Thoracic aorta (tissue), 2 donors: ENCODE measurements at regions not wholly inside any gene's neighbourhood (a gene's known extent, or its start where the extent isn't known, plus 50 kb on each side); places are given as distances from the start of the nearest gene placed in this dataset.
"Not testable (repeated sequence)": the region's sequence is repeated elsewhere in the genome, so short reads cannot be mapped to it uniquely, and the experiment has no call there.

ENCODE experiments used
- ATAC-seq: fragments of 150-250 bp; one replicate; pipeline ENCODE4 v1.8.0; 2017; ENCODE audit warnings: low read depth; ENCODE audit not compliant: insufficient number of reproducible peaks, low FRiP score
- DNase-seq: peaks from one replicate; pipeline ENCODE4 v3.0.0-alpha.2; 2020; ENCODE audit warnings: low spot score
- H3K27ac ChIP-seq, 2 donors: fragments of 200-600 bp; sonication (generic); 1 replicate in 1 of 2; 2 replicates in 1 of 2; pipeline ENCODE4 v1.5.1; 2016; ENCODE audit warnings: mild to moderate bottlenecking in 2 of 2, moderate library complexity in 2 of 2
- H3K27me3 ChIP-seq: fragments of 200-600 bp; sonication (generic); replicated peaks from 2 replicates; pipeline ENCODE4 v1.6.0; 2016; ENCODE audit warnings: mild to moderate bottlenecking; ENCODE audit not compliant: insufficient read depth
- H3K36me3 ChIP-seq: fragments of 200-600 bp; sonication (generic); one replicate; pipeline ENCODE4 v1.5.1; 2016
- H3K4me1 ChIP-seq, 2 donors: fragments of 200-600 bp; sonication (generic); 1 replicate in 1 of 2; 2 replicates in 1 of 2; pipeline versions ENCODE4 v1.5.1 to v1.6.0; 2016; ENCODE audit warnings: low read depth in 2 of 2, mild to moderate bottlenecking in 1 of 2; ENCODE audit not compliant: control insufficient read depth in 1 of 2
- H3K4me3 ChIP-seq: fragments of 200-600 bp; sonication (generic); 2 replicates; pipeline ENCODE4 v1.5.1; 2016; ENCODE audit warnings: mild to moderate bottlenecking
- H3K9me3 ChIP-seq: fragments of 200-600 bp; sonication (generic); 2 replicates; pipeline ENCODE4 v1.5.1; 2016

DNA sequence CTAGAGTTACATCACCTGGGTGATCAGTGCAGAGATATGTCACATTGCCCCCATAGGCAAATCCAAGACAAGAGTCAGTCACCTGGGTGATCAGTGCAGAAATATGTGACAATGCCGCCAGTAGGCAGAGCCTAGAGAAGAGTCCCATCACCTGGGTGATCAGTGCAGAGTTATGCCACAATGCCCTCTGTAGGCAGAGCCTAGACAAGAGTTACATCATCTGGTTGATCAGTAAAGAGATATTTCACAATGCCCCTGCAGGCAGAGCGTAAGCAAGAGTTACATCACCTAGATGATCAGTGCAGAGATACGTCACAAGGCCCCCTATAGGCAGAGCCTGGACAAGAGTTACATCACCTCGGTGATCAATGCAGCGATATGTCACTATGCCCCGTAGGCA is 63.3 kb upstream of the FRG2B start:
- not testable (repeated sequence) for H3K4me1 ChIP-seq, DNase-seq, H3K27me3 ChIP-seq, H3K27ac ChIP-seq, H3K36me3 ChIP-seq, H3K4me3 ChIP-seq, ATAC-seq, H3K9me3 ChIP-seq

DNA sequence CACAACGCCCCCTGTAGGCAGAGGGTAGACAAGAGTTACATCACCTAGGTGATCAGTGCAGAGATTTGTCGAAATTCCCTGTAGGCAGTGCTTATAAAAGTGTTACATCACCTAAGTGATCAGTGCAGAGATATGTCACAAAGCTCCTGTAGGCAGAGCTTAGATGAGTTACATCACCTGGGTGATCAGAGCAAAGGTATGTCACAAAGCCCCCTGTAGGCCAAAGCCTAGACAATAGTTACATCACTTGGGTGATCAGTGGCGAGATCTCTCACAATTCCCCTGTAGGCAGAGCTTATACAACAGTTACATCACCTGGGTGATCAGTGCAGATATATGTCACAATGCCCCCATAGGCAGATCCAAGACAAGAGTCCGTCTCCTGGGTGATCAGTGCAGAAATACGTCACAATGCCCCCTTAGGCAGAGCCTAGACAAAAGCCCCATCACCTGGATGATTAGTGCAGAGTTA is 61.9 kb upstream of the FRG2B start:
- H3K4me3 ChIP-seq, H3K9me3 ChIP-seq, H3K4me1 ChIP-seq, H3K27me3 ChIP-seq, H3K27ac ChIP-seq, H3K36me3 ChIP-seq, DNase-seq: not testable (repeated sequence)
- ATAC-seq: peak; percentile 52

DNA sequence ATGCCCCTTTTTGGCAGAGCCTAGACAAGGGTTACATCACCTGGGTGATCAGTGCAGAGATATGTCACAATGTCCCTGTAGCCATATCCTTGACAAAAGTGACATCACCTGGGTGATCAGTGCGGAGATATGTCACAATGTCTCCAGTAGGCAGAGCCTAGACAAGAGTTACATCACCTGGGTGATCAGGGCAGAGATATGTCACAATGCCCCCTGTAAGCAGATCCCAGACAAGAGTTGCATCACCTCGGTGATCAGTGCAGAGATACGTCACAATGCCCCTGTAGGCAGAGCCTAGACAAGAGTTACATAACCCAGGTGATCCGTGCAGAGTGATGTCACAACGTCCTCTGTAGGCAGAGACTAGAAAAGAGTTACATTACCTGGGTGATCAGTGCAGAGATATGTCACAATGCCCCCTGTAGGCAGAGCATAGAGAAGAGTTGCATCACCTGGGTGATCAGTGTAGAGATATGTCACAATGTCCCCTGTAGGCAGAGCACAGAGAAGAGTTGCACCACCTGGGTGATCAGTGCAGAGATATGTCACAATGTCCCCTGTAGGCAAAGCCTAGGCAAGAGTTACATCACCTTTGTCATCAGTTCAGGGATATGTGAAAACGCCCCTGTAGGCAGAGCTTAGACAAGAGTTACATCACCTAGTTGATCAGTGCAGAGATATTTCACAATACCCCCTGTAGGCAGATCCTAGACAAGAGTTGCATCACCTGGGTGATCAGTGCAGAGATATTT is 61.3 kb upstream of the FRG2B start:
- H3K27ac ChIP-seq, H3K4me3 ChIP-seq, H3K9me3 ChIP-seq, H3K4me1 ChIP-seq, H3K27me3 ChIP-seq, H3K36me3 ChIP-seq, DNase-seq: not testable (repeated sequence)
- ATAC-seq: peak; percentile 94

DNA sequence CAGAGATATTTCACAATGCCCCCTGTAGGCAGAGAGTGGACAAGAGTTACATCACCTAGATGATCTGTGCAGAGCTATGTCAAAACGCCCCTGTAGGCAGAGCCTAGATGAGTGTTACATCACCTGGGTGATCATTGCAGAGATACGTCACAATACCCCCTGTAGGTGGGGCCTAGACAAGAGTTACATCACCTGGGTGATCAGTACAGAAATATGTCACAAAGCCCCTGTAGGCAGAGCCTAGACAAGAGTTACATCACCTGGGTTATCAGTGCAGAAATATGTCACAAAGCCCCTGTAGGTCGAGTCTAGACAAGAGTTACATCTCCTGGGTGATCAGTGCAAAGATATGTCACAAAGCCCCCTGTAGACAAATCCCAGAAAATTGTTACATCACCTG is 60.4 kb upstream of the FRG2B start:
- H3K27me3 ChIP-seq, H3K4me3 ChIP-seq, H3K4me1 ChIP-seq, H3K9me3 ChIP-seq, H3K27ac ChIP-seq, ATAC-seq, H3K36me3 ChIP-seq, DNase-seq: not testable (repeated sequence)
